ENCODE measurements at regions not wholly inside any gene's neighbourhood (a gene's known extent, or its start where the extent isn't known, plus 50 kb on each side); places are given as distances from the start of the nearest gene placed in this dataset.
"Not testable (repeated sequence)": the region's sequence is repeated elsewhere in the genome, so short reads cannot be mapped to it uniquely, and the experiment has no call there.

- no peak for DNase-seq
Observed at GRCh38 chrX:88828011-88828410, 81.0 kb downstream of the CPXCR1 start.

- no peak for DNase-seq
Observed at GRCh38 chrX:88830111-88830510, 83.1 kb downstream of the CPXCR1 start.

GRCh38 chrX:88837721-88838120 lies 90.7 kb downstream of the CPXCR1 start:
- peak; percentile 1 for DNase-seq

- no peak for DNase-seq
Observed at GRCh38 chrX:88838392-88838791, 91.4 kb downstream of the CPXCR1 start.

- DNase-seq: not testable (repeated sequence)
Observed at GRCh38 chrX:88843841-88844240, 96.8 kb downstream of the CPXCR1 start.

- DNase-seq: no peak
Observed at GRCh38 chrX:88853925-88854324, 106.9 kb downstream of the CPXCR1 start.

GRCh38 chrX:88863726-88864125 lies 116.7 kb downstream of the CPXCR1 start:
- no peak for DNase-seq

GRCh38 chrX:88865634-88866033 lies 118.6 kb downstream of the CPXCR1 start:
- no peak for DNase-seq

- no peak for DNase-seq
Observed at GRCh38 chrX:88881536-88881935, 134.5 kb downstream of the CPXCR1 start.

- DNase-seq: no peak
Observed at GRCh38 chrX:88883200-88883599, 136.2 kb downstream of the CPXCR1 start.

- DNase-seq: no peak
Observed at GRCh38 chrX:88886908-88887307, 139.9 kb downstream of the CPXCR1 start.

GRCh38 chrX:88903989-88904718 lies 157.1 kb downstream of the CPXCR1 start:
- no peak for DNase-seq

- no peak for DNase-seq
Observed at GRCh38 chrX:88908056-88908455, 161.0 kb downstream of the CPXCR1 start.

- DNase-seq: no peak
Observed at GRCh38 chrX:88937616-88938015, 190.6 kb downstream of the CPXCR1 start.

- no peak for DNase-seq
Observed at GRCh38 chrX:88940904-88941303, 193.9 kb downstream of the CPXCR1 start.

GRCh38 chrX:88944661-88945060 lies 197.6 kb downstream of the CPXCR1 start:
- no peak for DNase-seq

- DNase-seq: not testable (repeated sequence)
Observed at GRCh38 chrX:88956059-88956458, 209.0 kb downstream of the CPXCR1 start.

GRCh38 chrX:88977835-88978234 lies 230.8 kb downstream of the CPXCR1 start:
- no peak for DNase-seq

GRCh38 chrX:88982183-88982582 lies 235.2 kb downstream of the CPXCR1 start:
- DNase-seq: no peak

- no peak for DNase-seq
Observed at GRCh38 chrX:88982933-88983332, 235.9 kb downstream of the CPXCR1 start.

GRCh38 chrX:88988796-88989195 lies 241.8 kb downstream of the CPXCR1 start:
- no peak for DNase-seq

- no peak for DNase-seq
Observed at GRCh38 chrX:88990882-88991582, 244.0 kb downstream of the CPXCR1 start.

- no peak for DNase-seq
Observed at GRCh38 chrX:88991583-88992132, 244.6 kb downstream of the CPXCR1 start.

GRCh38 chrX:89021964-89022363 lies 274.9 kb downstream of the CPXCR1 start:
- DNase-seq: no peak

All from NCI-H2029 treated with DMSO at 0.1 percent for 48 hours (cell line).